ENCODE measurements at regions not wholly inside any gene's neighbourhood (a gene's known extent, or its start where the extent isn't known, plus 50 kb on each side); places are given as distances from the start of the nearest gene placed in this dataset.

DNA sequence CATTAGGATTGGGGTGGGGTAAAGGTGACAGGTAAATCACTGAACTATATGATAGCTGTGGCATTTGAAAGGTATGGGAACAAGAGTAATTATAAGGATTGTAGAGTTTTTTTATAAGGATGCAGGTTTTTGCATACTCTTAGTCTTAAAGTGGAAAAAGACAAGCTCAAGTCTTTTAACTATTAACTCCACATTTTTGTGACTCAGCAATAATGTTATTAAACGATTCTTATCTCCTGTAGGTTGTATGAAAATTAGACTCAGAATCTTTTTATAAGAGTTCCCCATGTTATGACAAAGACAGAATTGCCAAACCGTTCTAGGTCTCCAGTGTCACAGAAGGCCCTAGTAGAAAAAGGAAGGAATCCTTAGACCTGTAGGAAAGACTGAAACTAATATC is 49.9 kb upstream of the TTLL7 start:
- TF ChIP-seq, protein P1, sequence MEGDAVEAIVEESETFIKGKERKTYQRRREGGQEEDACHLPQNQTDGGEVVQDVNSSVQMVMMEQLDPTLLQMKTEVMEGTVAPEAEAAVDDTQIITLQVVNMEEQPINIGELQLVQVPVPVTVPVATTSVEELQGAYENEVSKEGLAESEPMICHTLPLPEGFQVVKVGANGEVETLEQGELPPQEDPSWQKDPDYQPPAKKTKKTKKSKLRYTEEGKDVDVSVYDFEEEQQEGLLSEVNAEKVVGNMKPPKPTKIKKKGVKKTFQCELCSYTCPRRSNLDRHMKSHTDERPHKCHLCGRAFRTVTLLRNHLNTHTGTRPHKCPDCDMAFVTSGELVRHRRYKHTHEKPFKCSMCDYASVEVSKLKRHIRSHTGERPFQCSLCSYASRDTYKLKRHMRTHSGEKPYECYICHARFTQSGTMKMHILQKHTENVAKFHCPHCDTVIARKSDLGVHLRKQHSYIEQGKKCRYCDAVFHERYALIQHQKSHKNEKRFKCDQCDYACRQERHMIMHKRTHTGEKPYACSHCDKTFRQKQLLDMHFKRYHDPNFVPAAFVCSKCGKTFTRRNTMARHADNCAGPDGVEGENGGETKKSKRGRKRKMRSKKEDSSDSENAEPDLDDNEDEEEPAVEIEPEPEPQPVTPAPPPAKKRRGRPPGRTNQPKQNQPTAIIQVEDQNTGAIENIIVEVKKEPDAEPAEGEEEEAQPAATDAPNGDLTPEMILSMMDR (IDR thresholded peaks at IDR 0.05), result no peak
- no peak for TF ChIP-seq POLR2A (IDR thresholded peaks at IDR 0.05)
